GM18502 (cell line): ENCODE measurements at regions not wholly inside any gene's neighbourhood (a gene's known extent, or its start where the extent isn't known, plus 50 kb on each side); places are given as distances from the start of the nearest gene placed in this dataset.
"Not testable (repeated sequence)": the region's sequence is repeated elsewhere in the genome, so short reads cannot be mapped to it uniquely, and the experiment has no call there.

Experiments
- ATAC-seq: cut with Tn5 transposase; IDR thresholded peaks from one replicate; pipeline ENCODE4 v1.9.1; 2021; ENCODE audit warnings: mild to moderate bottlenecking; ENCODE audit not compliant: unreplicated experiment, poor library complexity

DNA sequence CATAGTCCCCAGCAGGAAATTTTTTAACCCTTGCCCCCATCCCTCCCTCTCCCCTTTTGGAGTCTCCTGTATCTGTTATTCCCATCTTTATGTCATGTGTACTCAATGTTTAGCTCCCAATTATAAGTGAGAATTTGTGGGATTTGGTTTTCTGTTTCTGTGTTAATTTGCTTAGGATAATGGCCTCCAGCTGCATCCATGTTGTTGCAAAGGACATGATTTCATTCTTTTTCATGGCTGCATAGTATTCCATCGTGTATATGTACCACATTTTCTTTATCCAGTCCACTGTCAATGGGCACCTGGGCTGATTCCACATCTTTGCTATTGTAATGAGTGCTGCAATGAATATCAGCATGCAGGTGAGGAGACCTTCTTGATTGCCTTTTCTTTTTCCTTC lies 139.6 kb upstream of the WSCD1 start:
- ATAC-seq = not testable (repeated sequence)

DNA sequence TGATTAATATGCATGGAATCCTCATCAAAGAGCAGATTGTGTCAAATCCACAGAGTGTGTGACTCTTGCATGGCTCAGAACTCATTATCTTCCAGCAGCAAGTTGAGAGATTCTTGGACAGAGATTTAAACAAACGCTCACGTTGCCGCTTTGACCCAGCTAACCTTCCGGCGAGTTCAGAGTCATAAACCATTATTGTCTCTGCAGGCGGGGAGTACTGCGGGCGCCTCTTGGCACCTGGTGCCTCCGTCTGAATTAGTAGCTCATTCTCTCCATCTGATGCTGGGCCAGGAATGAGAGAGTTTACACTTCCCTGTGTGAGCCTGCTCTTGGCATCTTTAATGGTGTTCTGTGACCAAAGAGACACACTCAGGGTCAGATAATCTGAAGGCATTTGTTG lies 138.6 kb upstream of the WSCD1 start:
- no peak for ATAC-seq

DNA sequence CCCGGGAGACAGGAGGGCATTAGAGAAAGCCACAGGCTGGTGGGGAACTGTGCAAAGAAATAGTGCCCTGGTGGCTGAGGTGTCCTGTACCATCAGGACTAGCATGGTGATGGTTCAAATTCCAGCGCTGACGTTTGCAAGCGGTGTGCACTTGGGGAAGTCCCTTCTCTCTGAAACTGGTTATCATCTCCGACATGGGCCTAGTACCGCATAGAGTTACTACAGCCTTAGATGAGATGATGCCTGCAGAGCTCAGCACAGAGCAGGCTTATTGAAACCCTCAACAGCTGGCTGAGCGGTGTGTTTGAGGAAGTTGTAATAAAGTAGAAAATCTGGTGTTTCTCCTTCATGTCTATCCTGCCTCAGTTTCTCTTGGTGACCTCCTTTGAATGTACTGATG lies 136.7 kb upstream of the WSCD1 start:
- no peak for ATAC-seq

DNA sequence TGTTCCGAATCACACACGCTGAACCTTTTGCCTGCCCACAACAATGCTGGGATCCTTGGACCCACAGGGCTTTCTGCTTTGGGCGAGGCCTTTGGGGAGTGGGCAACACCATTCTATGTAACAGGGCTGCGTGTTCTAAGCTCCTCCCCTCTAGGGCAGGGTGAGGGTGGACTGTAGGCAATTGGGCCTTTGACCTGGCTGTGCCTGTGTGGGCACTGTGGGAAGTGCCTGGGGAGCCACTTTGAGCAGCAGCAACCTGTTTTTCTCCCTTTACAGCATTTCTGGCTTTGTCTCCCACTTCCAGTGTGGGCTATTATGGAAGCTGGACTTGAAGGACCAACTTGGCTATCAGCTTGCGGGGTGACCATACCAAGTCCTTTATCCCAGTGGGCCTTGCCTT lies 128.9 kb upstream of the WSCD1 start:
- ATAC-seq = no peak

DNA sequence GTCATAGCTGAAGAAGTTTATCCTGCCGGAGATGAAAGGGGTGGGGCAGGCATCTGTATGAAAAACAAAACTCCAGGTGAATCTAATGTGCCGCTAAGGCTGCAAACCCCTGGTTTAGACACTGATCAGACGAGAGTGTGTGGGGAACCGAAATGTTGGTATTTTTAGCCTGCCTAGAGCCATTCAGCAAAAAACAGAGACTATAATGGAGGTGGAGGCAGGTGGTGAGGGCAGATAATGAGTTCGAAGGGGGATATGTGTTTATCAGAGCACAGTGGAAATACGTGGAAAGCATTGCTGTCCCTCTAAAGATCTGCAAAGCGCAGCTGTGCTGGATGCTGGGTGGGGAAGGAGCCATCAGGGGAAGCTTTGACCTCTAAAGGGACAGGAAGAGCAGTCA lies 127.5 kb upstream of the WSCD1 start:
- no peak for ATAC-seq

DNA sequence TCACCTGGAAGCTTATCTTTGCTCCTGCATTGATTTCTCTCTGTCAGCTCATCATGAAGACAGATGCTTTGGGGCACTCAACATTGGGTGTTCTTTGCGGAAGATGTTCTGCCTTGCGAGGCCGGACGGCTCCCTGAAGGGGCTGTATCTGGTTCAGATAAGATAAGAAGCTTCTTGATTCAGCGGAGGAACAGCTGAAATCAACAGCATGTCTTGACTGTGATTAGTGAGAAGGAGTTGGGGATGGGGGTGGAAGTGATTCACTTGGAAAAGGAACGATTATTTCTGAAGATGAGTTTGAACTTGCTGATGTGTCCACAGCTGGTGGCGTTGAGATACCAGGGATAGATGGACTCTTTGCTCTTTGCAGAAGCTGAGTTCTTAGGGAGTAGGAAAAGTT lies 126.9 kb upstream of the WSCD1 start:
- no peak for ATAC-seq

DNA sequence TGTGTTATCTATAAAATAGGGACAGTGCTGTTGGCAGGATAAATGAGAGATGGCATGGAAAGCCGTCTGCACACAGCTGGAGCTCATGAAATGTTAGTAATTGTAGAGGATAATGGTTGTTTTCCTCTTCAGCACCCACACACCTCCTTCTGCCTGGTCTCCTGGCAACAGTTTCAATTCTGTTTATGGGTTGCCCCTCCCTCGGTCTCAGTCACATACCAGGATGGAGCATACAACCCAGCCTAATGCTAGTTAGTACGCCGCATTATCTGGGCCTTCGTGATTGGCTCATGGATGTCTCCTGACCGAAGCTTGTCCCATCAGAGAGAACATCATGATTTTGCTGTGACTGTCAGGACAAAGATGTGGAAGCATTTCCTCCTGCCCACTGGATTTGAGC lies 126.2 kb upstream of the WSCD1 start:
- ATAC-seq = no peak

DNA sequence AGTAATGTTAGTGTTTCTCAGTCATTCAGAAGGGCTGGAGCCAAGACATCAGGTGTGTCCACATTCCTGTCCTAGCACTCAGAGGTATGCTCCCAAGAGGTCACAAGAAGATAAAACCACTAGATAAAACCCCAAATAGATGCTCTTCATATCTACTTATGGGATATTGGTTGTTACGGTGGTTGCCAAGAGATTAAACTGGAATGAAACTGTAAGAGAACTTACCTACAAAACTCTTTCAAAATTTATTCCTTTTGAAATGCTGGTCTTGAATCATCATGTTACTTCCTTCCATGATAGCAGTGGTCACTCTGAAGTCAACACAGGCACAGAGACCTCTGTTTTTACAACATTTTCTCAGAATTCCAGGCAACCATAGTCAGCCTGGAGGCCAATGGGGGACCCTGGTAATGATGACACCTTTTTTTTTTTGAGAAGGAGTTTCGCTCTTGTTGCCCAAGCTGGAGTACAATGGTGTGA lies 122.4 kb upstream of the WSCD1 start:
- no peak for ATAC-seq

DNA sequence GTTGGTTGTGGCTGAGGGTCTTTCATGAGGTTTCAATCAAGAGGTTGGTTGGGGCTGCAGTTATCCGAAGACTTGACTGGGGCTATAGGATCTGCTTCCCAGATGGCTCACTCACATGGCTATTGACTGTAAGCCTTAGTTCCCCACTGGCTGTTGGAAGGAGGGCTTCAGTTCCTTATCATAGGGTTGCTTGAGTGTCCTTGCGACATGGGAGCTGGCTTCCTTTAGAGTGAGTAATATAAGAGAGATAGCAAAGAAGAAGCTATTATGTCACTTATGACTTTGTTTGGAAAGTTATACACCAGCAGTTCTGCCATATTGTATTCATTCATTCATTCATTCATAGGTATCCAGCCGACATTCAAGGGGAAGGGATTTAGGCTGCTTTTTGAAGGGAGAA lies 121.4 kb upstream of the WSCD1 start:
- ATAC-seq = no peak

DNA sequence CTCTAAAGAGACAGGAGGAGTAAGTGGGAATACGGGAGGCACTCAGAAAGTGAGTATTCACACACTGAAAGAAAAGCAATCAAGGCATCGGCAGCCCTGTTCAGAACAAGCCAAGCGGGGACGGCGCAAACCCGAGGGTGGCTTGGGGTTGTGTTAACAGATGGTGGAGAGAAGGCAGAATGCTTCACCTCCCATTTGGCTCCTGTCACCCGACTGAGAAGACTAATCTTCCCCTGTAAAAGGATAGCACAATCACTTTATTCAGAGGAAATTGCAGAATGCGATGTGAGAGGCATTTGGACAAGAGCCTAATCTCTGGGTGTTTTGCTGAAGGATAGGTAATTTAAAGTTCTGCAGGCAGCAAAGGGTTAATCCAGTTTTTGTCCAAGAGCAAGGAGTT lies 119.3 kb upstream of the WSCD1 start:
- no peak for ATAC-seq

DNA sequence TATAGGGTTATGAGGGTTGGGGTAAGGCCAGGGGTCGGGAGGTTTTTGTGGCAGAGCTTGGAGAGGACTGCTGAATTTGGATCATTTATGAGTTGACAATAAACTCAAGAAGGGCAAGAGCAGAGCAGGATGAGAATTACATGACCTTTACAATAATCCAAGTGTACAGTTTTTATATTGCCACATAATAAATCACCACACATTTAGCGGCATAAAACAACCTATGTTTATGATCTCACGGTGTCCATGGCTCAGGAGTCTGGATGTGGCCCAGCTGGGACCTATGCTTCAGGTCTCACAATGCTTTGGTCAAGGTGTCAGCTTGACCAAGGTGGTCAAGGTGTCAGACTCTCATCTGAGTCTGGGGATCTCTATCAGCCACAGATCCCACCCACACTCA lies 118.3 kb upstream of the WSCD1 start:
- no peak for ATAC-seq

DNA sequence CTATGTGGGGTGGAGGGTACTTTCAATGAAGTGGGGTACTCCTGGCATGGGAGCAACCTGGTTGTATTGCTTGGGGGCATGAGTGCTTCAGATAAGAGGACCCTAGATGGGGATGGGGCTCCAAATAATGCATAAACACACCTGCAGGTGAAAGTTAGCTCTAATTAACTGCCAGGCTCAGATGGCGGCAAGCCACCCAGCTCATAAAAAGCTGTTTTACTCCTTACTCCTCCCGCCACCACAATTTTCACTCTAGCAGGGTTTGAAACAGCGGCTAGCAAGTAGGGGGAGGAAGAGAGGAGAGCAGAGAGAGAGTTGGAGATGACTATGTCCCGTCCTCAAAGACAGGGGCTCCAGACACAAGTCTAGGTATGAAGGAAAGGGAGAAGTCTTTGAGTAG lies 117.7 kb upstream of the WSCD1 start:
- ATAC-seq = no peak

DNA sequence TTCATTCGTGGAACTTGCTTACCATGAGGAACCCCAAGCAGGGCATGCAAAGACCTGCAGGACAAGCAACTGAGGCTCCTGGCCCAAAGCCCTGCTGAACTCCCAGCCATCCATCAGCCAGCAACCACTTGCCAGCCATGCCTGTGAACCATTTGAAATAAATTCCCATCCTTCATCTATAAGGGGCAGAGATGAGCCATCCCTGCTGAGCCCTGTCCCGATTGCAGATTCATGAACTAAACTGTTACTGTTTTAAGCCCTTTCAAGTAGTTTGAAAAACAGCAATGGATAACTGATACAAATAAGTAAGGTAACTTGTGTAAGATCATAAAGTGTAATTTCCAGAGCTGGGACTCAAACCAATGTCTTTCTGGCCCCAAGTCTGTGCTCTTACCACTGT lies 114.4 kb upstream of the WSCD1 start:
- ATAC-seq = no peak

DNA sequence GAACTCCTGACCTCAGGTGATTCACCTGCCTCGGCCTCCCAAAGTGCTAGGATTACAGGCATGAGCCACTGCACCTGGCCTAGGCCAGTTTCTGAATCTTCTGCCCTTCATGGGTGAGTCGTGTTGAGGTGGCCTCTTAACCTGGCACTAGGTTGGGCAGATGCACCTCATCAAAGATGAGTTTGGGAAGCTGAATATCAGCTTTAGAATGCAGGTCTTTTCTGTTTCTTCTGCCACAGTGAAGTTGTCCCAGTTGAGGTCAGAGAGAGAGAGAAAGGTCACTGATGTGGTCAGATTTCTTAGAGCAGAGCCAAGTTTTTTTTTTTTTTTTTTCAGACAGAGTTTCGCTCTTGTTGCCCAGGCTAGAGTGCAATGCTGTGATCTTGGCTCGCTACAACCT lies 111.3 kb upstream of the WSCD1 start:
- ATAC-seq = no peak

DNA sequence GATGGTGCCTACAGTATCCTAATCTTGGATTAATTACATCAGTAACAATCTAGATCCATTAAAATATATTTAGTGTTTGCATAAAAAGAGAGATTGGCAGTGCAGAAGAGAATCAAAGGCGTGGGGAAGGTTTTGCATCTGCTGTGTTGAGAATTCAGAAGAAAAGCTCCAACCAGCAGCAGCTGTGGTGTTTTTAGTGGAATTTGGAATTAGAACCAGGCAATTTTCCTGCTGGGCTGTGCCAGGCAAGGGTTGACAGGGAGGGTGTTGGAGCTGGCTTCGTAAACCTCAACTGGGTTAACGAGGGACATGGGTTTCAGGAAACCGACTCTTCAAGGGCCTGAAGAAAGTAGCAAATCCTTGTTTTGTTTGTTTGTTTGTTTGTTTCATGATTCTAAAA lies 107.8 kb upstream of the WSCD1 start:
- ATAC-seq = no peak

DNA sequence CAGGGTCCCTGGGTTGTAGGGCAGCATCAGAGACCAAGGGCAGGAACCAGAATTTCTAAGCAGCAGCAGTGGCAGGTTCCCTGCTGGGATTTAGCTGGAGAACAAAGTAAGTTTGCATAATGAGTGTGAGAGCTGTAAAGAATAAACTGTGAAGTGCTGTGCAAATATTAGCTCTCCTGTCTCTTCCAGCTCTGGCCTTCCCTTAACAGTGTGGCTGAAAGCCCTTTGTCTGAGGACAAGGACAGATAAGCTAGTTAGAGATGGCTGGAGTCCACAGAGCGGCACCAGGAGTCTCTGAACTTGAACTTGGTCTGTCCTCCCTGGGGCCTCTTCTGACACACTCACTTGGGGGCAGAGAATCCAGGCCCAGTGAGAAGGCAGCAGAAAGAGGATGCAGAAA lies 98.2 kb upstream of the WSCD1 start:
- no peak for ATAC-seq

DNA sequence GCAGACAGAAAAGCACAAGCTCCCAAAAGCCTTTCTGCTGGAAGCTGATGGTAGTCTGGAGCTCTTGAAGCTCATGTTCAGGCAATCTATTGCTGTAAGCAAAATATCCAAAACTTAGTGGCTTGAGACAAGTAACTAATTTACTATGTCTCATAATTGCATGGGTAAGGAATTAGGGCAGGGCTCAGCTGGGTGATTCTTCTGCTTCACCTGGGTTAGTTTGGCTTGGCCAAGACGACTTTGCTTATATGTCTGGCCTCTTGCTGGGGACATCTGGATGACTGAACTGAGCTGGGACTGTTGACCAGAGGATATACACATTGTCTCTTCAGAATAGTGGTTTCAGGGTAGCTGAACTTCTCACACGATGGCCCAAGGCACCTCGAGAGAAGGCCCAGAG lies 96.8 kb upstream of the WSCD1 start:
- ATAC-seq = no peak

DNA sequence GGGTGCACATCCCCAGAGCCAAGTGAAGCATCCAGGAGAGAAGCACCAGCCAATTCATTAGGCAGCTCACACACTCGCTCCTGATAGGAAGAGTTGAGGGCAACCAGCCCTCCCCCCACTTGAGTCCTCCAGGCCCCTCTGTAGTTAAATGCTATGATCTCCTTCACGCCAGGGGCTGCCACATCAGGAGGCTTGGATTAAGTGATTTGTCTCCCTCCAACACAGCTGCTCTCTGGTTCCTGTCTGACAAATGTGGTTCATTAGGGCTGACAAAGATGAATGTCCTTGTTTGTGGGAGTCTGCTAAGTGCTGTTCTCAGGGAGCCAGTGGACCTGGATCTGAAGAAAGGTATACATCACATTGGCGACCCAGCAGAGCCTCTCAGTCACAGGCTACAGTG lies 94.5 kb upstream of the WSCD1 start:
- ATAC-seq = no peak

DNA sequence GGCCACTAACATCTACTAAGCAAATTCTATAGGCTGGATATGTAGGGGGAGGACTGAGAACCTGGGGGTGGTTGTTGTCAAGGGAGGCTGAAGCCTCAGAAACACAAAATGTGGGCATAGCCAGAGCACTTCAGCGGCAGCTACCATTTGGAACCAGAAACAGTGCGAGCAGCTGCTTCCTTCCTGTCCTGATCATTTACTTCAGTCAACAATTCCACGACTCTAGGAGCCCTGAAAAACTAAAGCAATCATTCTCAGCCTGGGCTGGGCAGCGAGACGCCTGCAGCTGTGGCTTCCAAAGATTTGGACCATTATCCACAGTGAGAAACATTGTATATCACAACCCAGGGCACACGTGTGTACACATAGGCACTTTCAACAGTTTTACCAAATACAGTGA lies 93.9 kb upstream of the WSCD1 start:
- no peak for ATAC-seq

DNA sequence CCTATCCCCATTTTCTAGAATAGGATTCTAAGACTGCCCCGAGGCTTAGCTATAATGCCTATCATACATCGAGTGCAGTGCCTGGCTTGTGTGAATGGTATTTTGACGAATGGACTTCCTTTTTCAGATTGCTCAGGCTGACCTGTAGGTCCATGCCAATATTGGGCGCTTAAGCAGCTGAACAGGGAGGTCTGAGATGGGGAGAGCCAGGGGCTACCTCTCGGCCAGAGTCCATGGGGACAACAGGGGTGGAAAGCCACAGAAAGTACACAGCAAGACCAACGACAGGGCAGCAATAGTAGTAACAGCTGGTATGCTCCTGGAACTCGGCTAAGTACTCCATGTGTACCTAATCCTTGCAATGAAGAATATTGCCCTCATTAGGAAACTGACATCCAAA lies 91.7 kb upstream of the WSCD1 start:
- ATAC-seq = no peak

DNA sequence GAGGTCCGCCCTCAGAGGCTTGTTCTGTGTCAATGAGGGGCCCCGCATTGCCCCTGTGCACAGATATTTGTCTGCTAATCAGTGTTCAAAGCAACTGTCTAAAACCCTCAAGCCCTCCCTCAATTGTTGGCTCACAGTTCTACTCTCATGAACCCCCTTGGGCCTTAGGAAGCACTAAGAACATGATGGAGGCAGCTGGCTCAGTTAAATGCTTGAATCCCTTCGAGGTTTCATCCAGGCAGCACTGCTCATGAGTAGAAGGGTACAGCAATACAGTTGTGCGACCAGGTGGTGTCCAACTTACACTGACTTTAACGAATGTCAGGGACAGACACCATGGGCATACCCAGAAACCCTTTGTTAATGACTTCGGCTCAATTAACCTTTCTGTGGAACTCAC lies 89.2 kb upstream of the WSCD1 start:
- no peak for ATAC-seq

DNA sequence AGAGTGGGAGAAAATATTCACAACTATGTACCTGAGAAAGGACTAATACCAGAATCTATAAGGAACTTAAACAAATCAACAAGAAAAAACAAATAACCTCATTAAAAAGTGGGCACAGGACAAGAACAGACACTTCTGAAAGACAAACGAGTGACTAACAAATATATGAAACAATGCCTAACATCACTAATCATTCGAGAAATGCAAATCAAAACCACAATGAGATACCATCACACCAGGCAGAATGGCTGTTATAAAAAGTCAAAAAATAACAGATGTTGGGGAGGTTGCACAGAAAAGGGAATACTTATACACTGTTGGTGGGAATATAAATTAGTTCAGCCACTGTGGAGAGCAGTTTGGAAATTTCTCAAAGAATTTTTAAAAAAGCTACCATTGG lies 83.5 kb upstream of the WSCD1 start:
- ATAC-seq = no peak

DNA sequence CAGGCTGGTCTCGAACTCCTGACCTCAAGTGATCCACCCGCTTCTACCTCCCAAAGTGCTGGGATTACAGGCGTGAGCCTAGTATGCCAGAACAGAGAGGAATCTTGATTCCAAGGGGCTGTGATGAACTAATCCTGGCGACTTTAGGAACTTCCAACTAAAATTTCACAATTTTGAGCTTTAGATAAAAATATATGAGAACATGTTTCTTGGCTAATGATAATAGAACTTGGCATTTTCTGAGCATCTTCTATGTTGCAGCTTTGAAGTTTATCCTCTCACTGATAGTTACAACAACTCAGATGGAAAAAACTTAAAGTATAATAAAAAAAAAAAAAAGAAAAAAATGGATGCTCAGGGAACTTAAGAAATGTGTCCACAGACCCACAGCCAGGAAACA lies 69.8 kb upstream of the WSCD1 start:
- no peak for ATAC-seq
